Neuronal stem cell (in vitro differentiated cells): ENCODE measurements at regions not wholly inside any gene's neighbourhood (a gene's known extent, or its start where the extent isn't known, plus 50 kb on each side); places are given as distances from the start of the nearest gene placed in this dataset.
"Not testable (repeated sequence)": the region's sequence is repeated elsewhere in the genome, so short reads cannot be mapped to it uniquely, and the experiment has no call there.

Experiments used
- DNase-seq: peaks from one replicate; pipeline ENCODE4 v3.0.0-alpha.2; 2013; ENCODE audit warnings: low spot score
- H2AFZ ChIP-seq: one replicate; pipeline ENCODE4 v1.6.1; 2013; ENCODE audit warnings: mild to moderate bottlenecking, low read length, inconsistent platforms
- H2AK5ac ChIP-seq: 2 replicates; pipeline ENCODE4 v1.6.1; 2013; ENCODE audit warnings: low read depth, mild to moderate bottlenecking, inconsistent platforms, low read length, moderate library complexity, mixed read lengths
- H2BK120ac ChIP-seq: 2 replicates; pipeline ENCODE4 v1.6.1; 2013; ENCODE audit warnings: low read depth, mild to moderate bottlenecking, inconsistent platforms, low read length, moderate library complexity, mixed read lengths
- H2BK12ac ChIP-seq: one replicate; pipeline ENCODE4 v1.6.1; 2013; ENCODE audit warnings: low read length, inconsistent platforms
- H2BK15ac ChIP-seq: 2 replicates; pipeline ENCODE4 v1.6.1; 2013; ENCODE audit warnings: mild to moderate bottlenecking, low read length, inconsistent platforms, mixed read lengths
- H2BK5ac ChIP-seq: one replicate; pipeline ENCODE4 v1.6.1; 2013; ENCODE audit warnings: inconsistent platforms, mild to moderate bottlenecking, low read length, moderate library complexity
- H3K14ac ChIP-seq: one replicate; pipeline ENCODE4 v1.6.1; 2013; ENCODE audit warnings: low read length, inconsistent platforms
- H3K18ac ChIP-seq: 2 replicates; pipeline ENCODE4 v1.6.1; 2013; ENCODE audit warnings: low read length, inconsistent platforms
- H3K23ac ChIP-seq: 2 replicates; pipeline ENCODE4 v1.6.1; 2013; ENCODE audit warnings: low read depth, mild to moderate bottlenecking, mixed read lengths, low read length, inconsistent platforms; ENCODE audit not compliant: poor library complexity
- H3K27ac ChIP-seq: replicated peaks from 3 replicates; pipeline ENCODE4 v1.5.1; 2013; ENCODE audit warnings: low read length, inconsistent platforms
- H3K27me3 ChIP-seq, 3 experiments: 2 replicates each; pipeline ENCODE4 v1.6.1; 2013; ENCODE audit warnings: low read length in 3 of 3, mild to moderate bottlenecking in 2 of 3, inconsistent platforms in 1 of 3, low read depth in 1 of 3, mixed read lengths in 1 of 3, moderate library complexity in 1 of 3; ENCODE audit not compliant: control insufficient read depth in 3 of 3, insufficient read depth in 3 of 3
- H3K36me3 ChIP-seq, 2 donors: replicated peaks in 1 of 2; 2 replicates each; pipeline ENCODE4 v1.6.1; 2013; ENCODE audit warnings: low read length in 2 of 2; ENCODE audit not compliant: control insufficient read depth in 2 of 2, insufficient read depth in 2 of 2
- H3K4ac ChIP-seq: 2 replicates; pipeline ENCODE4 v1.6.1; 2013; ENCODE audit warnings: inconsistent platforms, mild to moderate bottlenecking, low read length, moderate library complexity
- H3K4me1 ChIP-seq, 2 donors: 1 replicate in 1 of 2; 2 replicates in 1 of 2; pipeline ENCODE4 v1.6.1; 2013; ENCODE audit warnings: low read length in 2 of 2, low read depth in 1 of 2; ENCODE audit not compliant: control insufficient read depth in 2 of 2, insufficient read depth in 1 of 2
- H3K4me2 ChIP-seq: one replicate; pipeline ENCODE4 v1.6.1; 2013; ENCODE audit warnings: mild to moderate bottlenecking, low read length, inconsistent platforms; ENCODE audit not compliant: insufficient read depth, poor library complexity, severe bottlenecking
- H3K4me3 ChIP-seq, 2 donors: 2 replicates each; pipeline ENCODE4 v1.5.1; 2013; ENCODE audit warnings: low read length in 2 of 2, mild to moderate bottlenecking in 2 of 2, inconsistent platforms in 1 of 2, moderate library complexity in 1 of 2
- H3K79me1 ChIP-seq: one replicate; pipeline ENCODE4 v1.6.1; 2013; ENCODE audit warnings: low read depth, mild to moderate bottlenecking, inconsistent platforms, low read length, moderate library complexity
- H3K9ac ChIP-seq: one replicate; pipeline ENCODE4 v1.6.1; 2013; ENCODE audit warnings: mild to moderate bottlenecking, low read depth, low read length, inconsistent platforms; ENCODE audit not compliant: poor library complexity
- H3K9me3 ChIP-seq, 2 donors: replicated peaks in 1 of 2; 2 replicates each; pipeline versions ENCODE3 to v1.6.1; 2013; ENCODE audit warnings: low read length in 2 of 2, mild to moderate bottlenecking in 2 of 2, inconsistent platforms in 1 of 2, low read depth in 1 of 2, mixed read lengths in 1 of 2, moderate library complexity in 1 of 2; ENCODE audit not compliant: control insufficient read depth in 2 of 2, insufficient read depth in 1 of 2
- H4K8ac ChIP-seq: one replicate; pipeline ENCODE4 v1.6.1; 2013; ENCODE audit warnings: low read depth, mild to moderate bottlenecking, inconsistent platforms, low read length, moderate library complexity
- H4K91ac ChIP-seq: one replicate; pipeline ENCODE4 v1.6.1; 2013; ENCODE audit warnings: low read length, low read depth, mild to moderate bottlenecking, inconsistent platforms; ENCODE audit not compliant: poor library complexity
- WGBS, 2 donors: extraction: QIAGEN DNeasy Blood & Tissue Kit; methylation state at CpG; one replicate each; pipeline ENCODE4 v1.1.7; 2013; ENCODE audit warnings: missing lambda C conversion rate in 2 of 2, mixed read lengths in 1 of 2; ENCODE audit not compliant: insufficient read length in 2 of 2, insufficient replicate concordance in 1 of 2; ENCODE audit errors: extremely low coverage in 2 of 2; 5-methylcytosine and 5-hydroxymethylcytosine counted together

- not testable (repeated sequence) for H2AK5ac ChIP-seq, H3K36me3 ChIP-seq, H2BK120ac ChIP-seq, H2AFZ ChIP-seq, H3K4me2 ChIP-seq, H2BK5ac ChIP-seq, H3K23ac ChIP-seq, H4K91ac ChIP-seq, H3K79me1 ChIP-seq, H3K4ac ChIP-seq, H3K27ac ChIP-seq, H3K14ac ChIP-seq, H3K4me1 ChIP-seq, H2BK12ac ChIP-seq, H3K9ac ChIP-seq, H3K4me3 ChIP-seq, H3K18ac ChIP-seq, DNase-seq, H2BK15ac ChIP-seq, H3K27me3 ChIP-seq, H4K8ac ChIP-seq
- H3K9me3 ChIP-seq = peaks cover 0 to 19% of the 10 kb centered on the region in 2 donors
- no CpG with 5 or more reads among the region's 2 CpGs for WGBS, 2 donors
Measured at GRCh38 chr5:124490315-124490714, 256.1 kb downstream of the ZNF608 start.

- H2BK15ac ChIP-seq = no peak overlapping the region
- no peaks in the 10 kb centered on the region for H3K36me3 ChIP-seq
Measured at GRCh38 chr5:124481419-124481818, 265.0 kb downstream of the ZNF608 start.

GRCh38 chr5:124480964-124481363, 265.5 kb downstream of the ZNF608 start:
- H3K4ac ChIP-seq = no peak overlapping the region
- H2BK5ac ChIP-seq = no peak overlapping the region
- H2AK5ac ChIP-seq = no peak overlapping the region
- DNase-seq = no peak
- no peak overlapping the region for H2AFZ ChIP-seq
- no peak overlapping the region for H3K23ac ChIP-seq
- no peak overlapping the region for H2BK15ac ChIP-seq
- H4K91ac ChIP-seq = no peak overlapping the region
- H3K9me3 ChIP-seq = peaks cover 0 to 6% of the 10 kb centered on the region in 2 donors
- no peak overlapping the region for H3K4me2 ChIP-seq
- H3K18ac ChIP-seq = peak overlapping the region; percentile 73
- H3K27me3 ChIP-seq = no peaks in the 10 kb centered on the region
- H2BK120ac ChIP-seq = no peak overlapping the region
- H3K79me1 ChIP-seq = no peaks in the 10 kb centered on the region
- no peak overlapping the region for H3K27ac ChIP-seq
- H3K4me3 ChIP-seq = no peak overlapping the region
- H3K4me1 ChIP-seq = peaks cover 3 to 6% of the 10 kb centered on the region in 2 donors
- no peak overlapping the region for H2BK12ac ChIP-seq
- no peak overlapping the region for H3K14ac ChIP-seq
- H4K8ac ChIP-seq = no peak overlapping the region
- WGBS, 2 donors = no CpG with 5 or more reads among the region's 5 CpGs
- H3K9ac ChIP-seq = no peak overlapping the region
- no peaks in the 10 kb centered on the region for H3K36me3 ChIP-seq

More at GRCh38 chr5:124481419-124481818, 265.0 kb downstream of the ZNF608 start:
- Histone ChIP-seq H3K4ac (no peak overlapping the region), H2BK120ac (no peak overlapping the region), H3K4me1 (peaks cover 3 to 6% of the 10 kb centered on the region in 2 donors), H2AFZ (no peak overlapping the region), H2BK12ac (no peak overlapping the region), H3K27ac (no peak overlapping the region), H3K23ac (no peak overlapping the region), H3K4me2 (no peak overlapping the region), H2BK5ac (no peak overlapping the region), H3K27me3 (no peaks in the 10 kb centered on the region), H3K79me1 (no peaks in the 10 kb centered on the region), H3K4me3 (no peak overlapping the region), H3K18ac (no peak overlapping the region), H2AK5ac (no peak overlapping the region), H4K8ac (no peak overlapping the region), H3K9me3 (peaks cover 0 to 6% of the 10 kb centered on the region in 2 donors), H3K14ac (no peak overlapping the region), H3K9ac (no peak overlapping the region), H4K91ac (no peak overlapping the region)
- no peak for DNase-seq
- no CpG with 5 or more reads among the region's 4 CpGs for WGBS, 2 donors

GRCh38 chr5:124480022-124480421, 266.4 kb downstream of the ZNF608 start:
- Histone ChIP-seq H3K9ac (no peak overlapping the region), H3K27ac (no peak overlapping the region), H3K23ac (no peak overlapping the region), H3K18ac (no peak overlapping the region), H3K4me2 (no peak overlapping the region), H2BK5ac (no peak overlapping the region), H3K4me1 (peaks cover 5 to 6% of the 10 kb centered on the region in 2 donors), H4K91ac (no peak overlapping the region), H3K4ac (no peak overlapping the region), H3K14ac (no peak overlapping the region), H3K27me3 (no peaks in the 10 kb centered on the region), H2BK120ac (no peak overlapping the region), H2AFZ (no peak overlapping the region), H3K79me1 (no peaks in the 10 kb centered on the region), H2AK5ac (no peak overlapping the region), H2BK12ac (no peak overlapping the region), H3K4me3 (no peak overlapping the region), H3K9me3 (peaks cover 0 to 6% of the 10 kb centered on the region in 2 donors), H4K8ac (no peak overlapping the region), H3K36me3 (no peaks in the 10 kb centered on the region), H2BK15ac (no peak overlapping the region)
- no CpG with 5 or more reads among the region's 1 CpG for WGBS, 2 donors
- DNase-seq = no peak
